HG02840 (cell line): ENCODE measurements at regions not wholly inside any gene's neighbourhood (a gene's known extent, or its start where the extent isn't known, plus 50 kb on each side); places are given as distances from the start of the nearest gene placed in this dataset.

Source experiments
- ATAC-seq: cut with Tn5 transposase; IDR thresholded peaks from one replicate; pipeline ENCODE4 v1.9.1; 2021; ENCODE audit warnings: mild to moderate bottlenecking, moderate library complexity, moderate number of reproducible peaks; ENCODE audit not compliant: unreplicated experiment, low FRiP score

GRCh38 chr3:117880638-117881037, 1154.0 kb downstream of the IGSF11 start:
- ATAC-seq: no peak

- no peak for ATAC-seq
Measured at GRCh38 chr3:117881210-117881609, 1153.4 kb downstream of the IGSF11 start.

GRCh38 chr3:117885011-117885441, 1149.6 kb downstream of the IGSF11 start:
- no peak for ATAC-seq

GRCh38 chr3:117886147-117886546, 1148.5 kb downstream of the IGSF11 start:
- ATAC-seq: no peak

GRCh38 chr3:117887031-117887430, 1147.6 kb downstream of the IGSF11 start:
- ATAC-seq: no peak

- no peak for ATAC-seq
Measured at GRCh38 chr3:117887901-117888300, 1146.7 kb downstream of the IGSF11 start.

GRCh38 chr3:117892431-117892841, 1142.2 kb downstream of the IGSF11 start:
- no peak for ATAC-seq

GRCh38 chr3:117893001-117893400, 1141.6 kb downstream of the IGSF11 start:
- no peak for ATAC-seq

- ATAC-seq: no peak
Measured at GRCh38 chr3:117893638-117894037, 1141.0 kb downstream of the IGSF11 start.

- ATAC-seq: peak; percentile 60
Measured at GRCh38 chr3:117898722-117899522, 1135.7 kb downstream of the IGSF11 start.

- no peak for ATAC-seq
Measured at GRCh38 chr3:117903226-117903625, 1131.4 kb downstream of the IGSF11 start.

GRCh38 chr3:117910820-117911521, 1123.7 kb downstream of the IGSF11 start:
- ATAC-seq: no peak

GRCh38 chr3:117912352-117912751, 1122.3 kb downstream of the IGSF11 start:
- ATAC-seq: no peak

- ATAC-seq: no peak
Measured at GRCh38 chr3:117914540-117915100, 1120.0 kb downstream of the IGSF11 start.

GRCh38 chr3:117916839-117917238, 1117.8 kb downstream of the IGSF11 start:
- no peak for ATAC-seq

- ATAC-seq: no peak
Measured at GRCh38 chr3:117919621-117920020, 1115.0 kb downstream of the IGSF11 start.

- no peak for ATAC-seq
Measured at GRCh38 chr3:117920253-117920898, 1114.3 kb downstream of the IGSF11 start.

GRCh38 chr3:117921411-117921810, 1113.2 kb downstream of the IGSF11 start:
- ATAC-seq: no peak

- ATAC-seq: no peak
Measured at GRCh38 chr3:117922039-117922438, 1112.6 kb downstream of the IGSF11 start.

- ATAC-seq: no peak
Measured at GRCh38 chr3:117926819-117927218, 1107.8 kb downstream of the IGSF11 start.

GRCh38 chr3:117927825-117928224, 1106.8 kb downstream of the IGSF11 start:
- no peak for ATAC-seq
